NCI-H69 (cell line): ENCODE measurements at regions not wholly inside any gene's neighbourhood (a gene's known extent, or its start where the extent isn't known, plus 50 kb on each side); places are given as distances from the start of the nearest gene placed in this dataset.

Source experiments
- DNase-seq: peaks from one replicate; lab custom pipeline; 2025; lab: John Stamatoyannopoulos, UW

DNA sequence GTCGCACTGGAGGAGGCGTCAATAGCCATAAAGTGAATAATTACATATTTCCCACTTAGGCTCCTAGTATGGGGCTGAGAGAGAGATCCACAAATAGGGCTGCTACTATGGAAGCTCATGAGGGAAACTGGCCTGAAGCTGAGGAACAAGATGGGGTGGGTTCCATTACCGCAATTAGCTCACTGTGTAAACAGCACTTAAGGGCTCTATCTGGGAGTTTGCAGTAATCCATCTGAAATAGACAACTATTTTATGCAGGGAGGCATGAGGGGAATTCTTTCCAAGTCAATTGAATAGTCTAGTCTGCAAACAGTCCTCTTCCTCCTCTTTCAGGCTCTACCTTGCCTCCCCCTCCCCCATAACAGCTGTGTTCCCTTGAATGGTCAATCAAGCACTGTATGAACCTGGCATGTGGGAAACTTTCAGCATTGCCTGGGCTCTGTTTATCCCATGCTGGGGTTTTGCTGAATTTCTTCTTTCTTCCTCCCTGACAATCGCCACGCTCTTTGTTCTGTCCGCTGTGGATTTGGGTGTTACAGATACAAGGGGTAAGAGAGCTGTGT is 56.1 kb upstream of the MAF start:
- DNase-seq, result peak; percentile 94

DNA sequence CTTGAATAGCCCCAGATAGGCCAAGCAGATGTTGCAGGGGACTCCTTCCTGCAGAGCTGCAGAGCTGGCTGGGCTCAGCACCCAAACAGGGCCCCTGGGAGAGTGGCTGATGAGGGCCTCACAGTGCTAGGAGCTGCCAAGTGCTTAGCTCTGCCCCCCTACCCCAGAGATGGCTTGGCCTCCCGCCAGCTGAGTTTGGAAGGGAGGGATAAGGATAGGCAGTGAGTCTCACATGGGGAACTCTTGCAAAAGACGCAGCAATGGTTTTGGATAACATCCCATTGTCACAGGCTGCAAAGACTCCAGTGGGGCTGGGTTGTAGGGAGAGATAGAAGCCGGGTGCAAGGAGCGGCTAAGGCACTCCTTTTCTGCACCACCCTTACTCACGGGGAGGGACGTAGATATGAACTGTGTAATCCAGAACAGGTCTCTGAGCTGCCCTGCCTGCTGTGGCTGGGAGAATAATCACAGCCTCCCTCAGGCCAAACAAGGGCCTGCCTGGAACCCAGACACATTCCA is 52.9 kb upstream of the MAF start:
- peak; percentile 77 for DNase-seq

DNA sequence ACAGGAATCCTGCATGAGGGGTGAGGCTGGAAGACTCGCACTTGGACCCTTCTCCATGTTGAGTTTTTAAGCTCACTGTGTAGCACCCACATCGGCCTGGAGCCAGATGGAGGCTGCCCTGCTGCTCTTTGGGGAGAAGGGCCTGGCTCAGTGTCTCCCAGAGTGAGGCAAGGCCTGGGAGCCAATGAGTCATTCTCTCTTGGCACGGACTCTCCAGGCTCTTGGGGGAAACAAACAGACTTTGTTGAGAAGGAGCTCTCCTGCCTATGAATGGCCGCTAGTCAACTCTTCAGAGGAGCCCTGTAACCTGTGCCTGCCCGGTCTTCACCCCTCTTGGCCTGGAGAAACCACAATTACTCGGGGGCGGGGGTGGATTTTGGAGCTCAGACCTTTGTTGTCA is 50.8 kb upstream of the MAF start:
- DNase-seq, result no peak
